ENCODE measurements at regions not wholly inside any gene's neighbourhood (a gene's known extent, or its start where the extent isn't known, plus 50 kb on each side); places are given as distances from the start of the nearest gene placed in this dataset.

DNA sequence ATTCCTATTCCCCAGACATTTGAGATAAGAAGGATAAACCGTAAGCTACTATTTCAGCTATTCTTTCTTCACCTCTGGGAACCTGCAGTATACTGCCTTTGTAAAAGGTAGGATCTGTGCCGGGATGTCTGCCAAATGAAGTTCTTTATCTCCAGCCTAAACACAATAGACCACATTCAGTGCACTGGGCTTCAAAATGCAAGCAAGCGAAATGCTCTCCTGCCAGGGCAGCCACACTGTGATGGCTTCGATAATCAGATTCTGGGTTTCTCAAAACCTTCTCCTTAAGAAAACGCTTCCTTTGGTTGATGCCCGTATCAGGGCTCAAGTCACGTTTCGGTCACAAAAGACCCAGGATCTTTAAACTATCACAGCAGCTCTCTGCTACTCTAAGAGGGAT is 299.5 kb upstream of the B3GAT1 start:
- FAIRE-seq, result no peak
- Histone ChIP-seq H3K4me2 (ENCODE audit: insufficient read depth in 1 of 2, low read depth in 2 of 2, low read length in 2 of 2) (no peak overlapping the region), H3K79me2 (ENCODE audit: control insufficient read depth in 1 of 2, insufficient read depth in 2 of 2, low read length in 2 of 2) (no peaks in the 10 kb centered on the region)
- TF ChIP-seq SAP30 (IDR thresholded peaks at IDR 0.05; ENCODE audit: insufficient read depth, insufficient replicate concordance, low read length) (no peak), EZH2 (IDR thresholded peaks at IDR 0.05; ENCODE audit: low read depth, low read length, severe bottlenecking) (no peak), SIN3A (conservative IDR thresholded peaks at IDR 0.05 in 1 of 2, IDR thresholded peaks at IDR 0.05 in 1 of 2; ENCODE audit: low read depth in 1 of 2, low read length in 2 of 2) (no peak), KDM5A (IDR thresholded peaks at IDR 0.05; ENCODE audit: low read length) (no peak)

More for the DNA sequence above, 299.5 kb upstream of the B3GAT1 start:
- no peak overlapping the region for H2BK12ac ChIP-seq (ENCODE audit: low read depth, low read length)
- H3K36me3 ChIP-seq (ENCODE audit: control insufficient read depth in 2 of 4, insufficient read depth in 4 of 4, low read length in 3 of 4), result no peaks in the 10 kb centered on the region
- H3K27me3 ChIP-seq (replicated peaks in 1 of 4; ENCODE audit: control insufficient read depth in 3 of 4, extremely low read depth in 1 of 4, insufficient read depth in 3 of 4, low read length in 3 of 4), result peaks cover 0 to 1% (median 0%) of the 10 kb centered on the region in 4 experiments; a peak in 2 of 7 replicates
- CTCF ChIA-PET (ENCODE audit: partially characterized antibody), result interaction anchor here (0.8 to 1.6 kb wide), 3 partner anchors 14 to 354 kb away, joined by 3 to 6 read pairs (median 3); no protein-coding TSS in a partner anchor
- H4K20me1 ChIP-seq (replicated peaks in 1 of 2; ENCODE audit: control insufficient read depth in 1 of 2, insufficient read depth in 2 of 2, low read length in 2 of 2), result no peaks in the 10 kb centered on the region
- no peak overlapping the region for H3K9ac ChIP-seq (replicated peaks in 1 of 4; ENCODE audit: extremely low read depth in 1 of 4, low read depth in 3 of 4, low read length in 3 of 4)
- H3K9me3 ChIP-seq (ENCODE audit: insufficient read depth in 2 of 2, low read depth in 1 of 2, low read length in 1 of 2), result no peaks in the 10 kb centered on the region
- no peak overlapping the region for H2AFZ ChIP-seq (ENCODE audit: low read length)
- POLR2A ChIA-PET (ENCODE audit: partially characterized antibody), result no interaction called here
- no peaks in the 10 kb centered on the region for H3K4me1 ChIP-seq (replicated peaks in 1 of 4; ENCODE audit: control insufficient read depth in 3 of 4, insufficient read depth in 4 of 4, low read length in 3 of 4)
- no peak overlapping the region for H3K18ac ChIP-seq (ENCODE audit: extremely low read depth, low read length)
- H2BK20ac ChIP-seq (ENCODE audit: low read length), result no peak overlapping the region
- H3K4me3 ChIP-seq (ENCODE audit: extremely low read depth in 1 of 4, insufficient read depth in 2 of 4, low read depth in 3 of 4, low read length in 4 of 4), result no peak overlapping the region
- no peak overlapping the region for H2BK15ac ChIP-seq (ENCODE audit: low read length)
- H2AK5ac ChIP-seq (ENCODE audit: low read depth, low read length), result no peak overlapping the region
- 95% methylated on average over 8 of the region's 8 CpGs; no CpG with 5 or more reads in 1 of the 2 experiments for WGBS, 2 experiments (ENCODE audit: extremely low coverage in 1 of 2, insufficient coverage in 1 of 2, insufficient read length in 1 of 2, insufficient replicate concordance in 2 of 2, low coverage in 1 of 2, low lambda C conversion rate in 2 of 2, missing lambda C conversion rate in 1 of 2)
- H3K27ac ChIP-seq (ENCODE audit: low read depth, low read length), result no peak overlapping the region
- no peak overlapping the region for H3K23ac ChIP-seq (ENCODE audit: insufficient read length)
- no peak overlapping the region for H4K8ac ChIP-seq (ENCODE audit: extremely low read depth, insufficient read depth, low read length)
- H3K56ac ChIP-seq (replicated peaks; ENCODE audit: insufficient read length, low read depth, low read length), result no peak overlapping the region
- DNase-seq (ENCODE audit: low read depth in 1 of 2, low spot score in 2 of 2), result no peak
- no peak overlapping the region for H4K91ac ChIP-seq (replicated peaks; ENCODE audit: insufficient read length, low read length)
- no peak overlapping the region for H3K4ac ChIP-seq (replicated peaks; ENCODE audit: insufficient read length, low read depth, low read length)
- no peak overlapping the region for H4K5ac ChIP-seq (ENCODE audit: insufficient read length, low read depth, low read length)
- no peak overlapping the region for H2BK5ac ChIP-seq (ENCODE audit: low read depth, low read length)
- no peaks in the 10 kb centered on the region for H3K23me2 ChIP-seq (ENCODE audit: low read depth, low read length)
- H3K79me1 ChIP-seq (ENCODE audit: low read depth, low read length), result no peaks in the 10 kb centered on the region
- H3K14ac ChIP-seq (ENCODE audit: insufficient read length), result no peak overlapping the region
- H2BK120ac ChIP-seq (replicated peaks; ENCODE audit: low read depth, low read length), result no peak overlapping the region
